ENCODE measurements at regions not wholly inside any gene's neighbourhood (a gene's known extent, or its start where the extent isn't known, plus 50 kb on each side); places are given as distances from the start of the nearest gene placed in this dataset.

GRCh38 chr16:85162478-85163277 is 50.4 kb upstream of the CIBAR2 start:
- DNase-seq (ENCODE audit: low read depth in 3 of 3), result no peak

GRCh38 chr16:85163278-85164112 is 51.2 kb upstream of the CIBAR2 start:
- DNase-seq (ENCODE audit: low read depth in 3 of 3), result no peak

GRCh38 chr16:85164431-85164830 is 52.2 kb upstream of the CIBAR2 start:
- DNase-seq (ENCODE audit: low read depth in 3 of 3), result no peak

GRCh38 chr16:85164838-85165516 is 52.7 kb upstream of the CIBAR2 start:
- no peak for DNase-seq (ENCODE audit: low read depth in 3 of 3)

- DNase-seq (ENCODE audit: low read depth in 3 of 3), result no peak
Observed at GRCh38 chr16:85165781-85166180, 53.5 kb upstream of the CIBAR2 start.

GRCh38 chr16:85166281-85166680 is 54.0 kb upstream of the CIBAR2 start:
- DNase-seq (ENCODE audit: low read depth in 3 of 3), result no peak

- no peak for DNase-seq (ENCODE audit: low read depth in 3 of 3)
Observed at GRCh38 chr16:85166699-85167588, 54.7 kb upstream of the CIBAR2 start.

GRCh38 chr16:85167589-85168537 is 55.6 kb upstream of the CIBAR2 start:
- DNase-seq (ENCODE audit: low read depth in 3 of 3), result no peak

- no peak for DNase-seq (ENCODE audit: low read depth in 3 of 3)
Observed at GRCh38 chr16:85168732-85169256, 56.5 kb upstream of the CIBAR2 start.

GRCh38 chr16:85169333-85170065 is 57.2 kb upstream of the CIBAR2 start:
- DNase-seq (ENCODE audit: low read depth in 3 of 3), result no peak

GRCh38 chr16:85170066-85170491 is 57.8 kb upstream of the CIBAR2 start:
- DNase-seq (ENCODE audit: low read depth in 3 of 3), result no peak

- DNase-seq (ENCODE audit: low read depth in 3 of 3), result no peak
Observed at GRCh38 chr16:85170590-85171003, 58.3 kb upstream of the CIBAR2 start.

GRCh38 chr16:85171004-85171758 is 58.9 kb upstream of the CIBAR2 start:
- DNase-seq (ENCODE audit: low read depth in 3 of 3), result no peak

- DNase-seq (ENCODE audit: low read depth in 3 of 3), result no peak
Observed at GRCh38 chr16:85171759-85172454, 59.6 kb upstream of the CIBAR2 start.

GRCh38 chr16:85172455-85173145 is 60.3 kb upstream of the CIBAR2 start:
- no peak for DNase-seq (ENCODE audit: low read depth in 3 of 3)

- no peak for DNase-seq (ENCODE audit: low read depth in 3 of 3)
Observed at GRCh38 chr16:85173146-85173980, 61.1 kb upstream of the CIBAR2 start.

Data from stimulated activated CD4-positive, alpha-beta T cell treated with anti-CD3 and anti-CD28 coated beads, TNF-alpha, amount 100 ng/mL, for 48 hours (primary cell).